ENCODE measurements at regions not wholly inside any gene's neighbourhood (a gene's known extent, or its start where the extent isn't known, plus 50 kb on each side); places are given as distances from the start of the nearest gene placed in this dataset. TPM values are rescaled to one million over a fixed set of nuclear protein-coding genes. Genes with fewer than 3 reads are reported as not detected.

- 58 to 68% methylated on average over 2 of the region's 2 CpGs for WGBS, 2 donors
- H3K4me3 ChIP-seq (replicated peaks in 1 of 3): no peak overlapping the region
- no peaks in the 10 kb centered on the region for H3K4me1 ChIP-seq
- intact Hi-C loops (cut with DNase I): no loop called here
- H3K27me3 ChIP-seq: no peaks in the 10 kb centered on the region
- no peaks in the 10 kb centered on the region for H3K9me3 ChIP-seq
- no peak overlapping the region for H3K27ac ChIP-seq
- no peak for TF ChIP-seq CTCF (IDR thresholded peaks at IDR 0.05)
- TF ChIP-seq POLR2A (IDR thresholded peaks at IDR 0.05): no peak
- no peaks in the 10 kb centered on the region for H3K36me3 ChIP-seq
- DNase-seq: no peak
Measured at GRCh38 chr7:53541475-53541874, 506.0 kb downstream of the POM121L12 start.

DNA sequence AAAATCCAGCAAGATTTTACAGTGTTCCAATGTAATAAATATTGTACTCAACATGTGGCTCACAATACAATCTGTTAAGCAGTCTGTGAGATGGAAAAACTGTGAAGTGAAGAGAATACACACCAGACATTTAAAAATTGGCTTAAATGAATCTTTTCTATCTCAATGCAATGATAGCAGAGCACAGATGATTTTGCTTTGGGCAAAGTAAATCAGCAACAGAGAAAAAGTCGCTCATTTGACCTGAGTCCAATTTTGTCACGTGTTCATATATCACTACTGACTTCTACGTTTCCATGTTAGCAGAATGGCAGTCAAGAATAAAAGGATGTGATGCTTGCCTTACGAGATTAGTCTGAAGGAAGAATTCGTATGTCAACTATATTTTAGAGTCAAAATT lies 506.7 kb downstream of the POM121L12 start:
- Histone ChIP-seq H3K27me3 (no peaks in the 10 kb centered on the region), H3K27ac (no peak overlapping the region), H3K4me3 (replicated peaks in 1 of 3) (no peak overlapping the region), H3K9me3 (no peaks in the 10 kb centered on the region), H3K4me1 (no peaks in the 10 kb centered on the region), H3K36me3 (no peaks in the 10 kb centered on the region)
- DNase-seq: no peak
- intact Hi-C loops (cut with DNase I): no loop called here
- TF ChIP-seq CTCF (IDR thresholded peaks at IDR 0.05) (no peak), POLR2A (IDR thresholded peaks at IDR 0.05) (no peak)
- WGBS, 2 donors: 77 to 86% methylated on average over 5 of the region's 5 CpGs

Small RNA genes in the stretch of these regions (small RNA-seq; reads per million reads assigned to genes)
- gene RN7SKP218 (not detected), gene RNU1-14P (not detected)
